ENCODE measurements at regions not wholly inside any gene's neighbourhood (a gene's known extent, or its start where the extent isn't known, plus 50 kb on each side); places are given as distances from the start of the nearest gene placed in this dataset.
"Not testable (repeated sequence)": the region's sequence is repeated elsewhere in the genome, so short reads cannot be mapped to it uniquely, and the experiment has no call there.

- Histone ChIP-seq H3K27ac (no peak overlapping the region), H3K9me3 (no peaks in the 10 kb centered on the region), H3K27me3 (ENCODE audit: insufficient read depth in 3 of 3, low read length in 2 of 3) (no peaks in the 10 kb centered on the region), H3K4me1 (no peaks in the 10 kb centered on the region), H3K4me3 (no peak overlapping the region), H3K36me3 (ENCODE audit: insufficient read depth in 1 of 2, low read depth in 1 of 2) (no peaks in the 10 kb centered on the region)
- WGBS, 3 donors: 92 to 97% (median 95%) methylated on average over 3 of the region's 3 CpGs
- no peak for ATAC-seq
- intact Hi-C loops (cut with DNase I): no loop called here
- no peak for DNase-seq
- no peak for TF ChIP-seq CTCF (IDR thresholded peaks at IDR 0.05)
Measured at GRCh38 chr6:154622618-154623336, 110.4 kb upstream of the SCAF8 start.

- Histone ChIP-seq H3K36me3 (ENCODE audit: insufficient read depth in 1 of 2, low read depth in 1 of 2) (no peaks in the 10 kb centered on the region), H3K9me3 (no peaks in the 10 kb centered on the region), H3K27ac (no peak overlapping the region), H3K4me3 (no peak overlapping the region), H3K4me1 (no peaks in the 10 kb centered on the region), H3K27me3 (ENCODE audit: insufficient read depth in 3 of 3, low read length in 2 of 3) (no peaks in the 10 kb centered on the region)
- ATAC-seq: no peak
- intact Hi-C loops (cut with DNase I): no loop called here
- TF ChIP-seq CTCF (IDR thresholded peaks at IDR 0.05): no peak
- no peak for DNase-seq
- 84 to 90% (median 89%) methylated on average over 6 of the region's 6 CpGs for WGBS, 3 donors
Measured at GRCh38 chr6:154623391-154623790, 109.8 kb upstream of the SCAF8 start.

- Histone ChIP-seq H3K9me3 (no peaks in the 10 kb centered on the region), H3K4me1 (no peaks in the 10 kb centered on the region), H3K27me3 (ENCODE audit: insufficient read depth in 3 of 3, low read length in 2 of 3) (no peaks in the 10 kb centered on the region), H3K27ac (no peak overlapping the region), H3K4me3 (no peak overlapping the region), H3K36me3 (ENCODE audit: insufficient read depth in 1 of 2, low read depth in 1 of 2) (no peaks in the 10 kb centered on the region)
- TF ChIP-seq CTCF (IDR thresholded peaks at IDR 0.05): no peak
- DNase-seq (no peak), ATAC-seq (no peak)
- intact Hi-C loops (cut with DNase I): no loop called here
- WGBS, 3 donors: 67 to 85% (median 69%) methylated on average over 6 of the region's 6 CpGs
Measured at GRCh38 chr6:154624038-154624599, 109.1 kb upstream of the SCAF8 start.

- H3K27me3 ChIP-seq (ENCODE audit: insufficient read depth in 3 of 3, low read length in 2 of 3); DNase-seq; H3K36me3 ChIP-seq (ENCODE audit: insufficient read depth in 1 of 2, low read depth in 1 of 2); H3K4me3 ChIP-seq; H3K27ac ChIP-seq; H3K4me1 ChIP-seq; H3K9me3 ChIP-seq; intact Hi-C loops (cut with DNase I); ATAC-seq: not testable (repeated sequence)
- 70 to 74% (median 73%) methylated on average over 2 of the region's 2 CpGs for WGBS, 3 donors
Measured at GRCh38 chr6:154624727-154625126, 108.5 kb upstream of the SCAF8 start.

- H3K4me1 ChIP-seq: no peaks in the 10 kb centered on the region
- ATAC-seq (no peak), DNase-seq (no peak)
- H3K4me3 ChIP-seq: no peak overlapping the region
- no peak for TF ChIP-seq CTCF (IDR thresholded peaks at IDR 0.05)
- no peak overlapping the region for H3K27ac ChIP-seq
- no peaks in the 10 kb centered on the region for H3K9me3 ChIP-seq
- no peaks in the 10 kb centered on the region for H3K27me3 ChIP-seq (ENCODE audit: insufficient read depth in 3 of 3, low read length in 2 of 3)
- 63 to 66% (median 64%) methylated on average over 3 of the region's 3 CpGs for WGBS, 3 donors
- H3K36me3 ChIP-seq (ENCODE audit: insufficient read depth in 1 of 2, low read depth in 1 of 2): no peaks in the 10 kb centered on the region
- intact Hi-C loops (cut with DNase I): no loop called here
Measured at GRCh38 chr6:154625721-154626120, 107.5 kb upstream of the SCAF8 start.
